GM11168 (cell line): ENCODE measurements at regions not wholly inside any gene's neighbourhood (a gene's known extent, or its start where the extent isn't known, plus 50 kb on each side); places are given as distances from the start of the nearest gene placed in this dataset.

Experiments used
- in situ Hi-C: fragments of 300-500 bp; cut with MboI; formaldehyde crosslinking; loops from one replicate; pipeline ENCODE4 v1.12.0; 2022; ENCODE audit warnings: low sequenced_read_pairs; ENCODE audit not compliant: unreplicated experiment

- in situ Hi-C loops: no loop called here
Observed at GRCh38 chr15:46296002-46296401, 661.2 kb downstream of the SQOR start.

- in situ Hi-C loops: no loop called here
Observed at GRCh38 chr15:46296797-46297196, 662.0 kb downstream of the SQOR start.

DNA sequence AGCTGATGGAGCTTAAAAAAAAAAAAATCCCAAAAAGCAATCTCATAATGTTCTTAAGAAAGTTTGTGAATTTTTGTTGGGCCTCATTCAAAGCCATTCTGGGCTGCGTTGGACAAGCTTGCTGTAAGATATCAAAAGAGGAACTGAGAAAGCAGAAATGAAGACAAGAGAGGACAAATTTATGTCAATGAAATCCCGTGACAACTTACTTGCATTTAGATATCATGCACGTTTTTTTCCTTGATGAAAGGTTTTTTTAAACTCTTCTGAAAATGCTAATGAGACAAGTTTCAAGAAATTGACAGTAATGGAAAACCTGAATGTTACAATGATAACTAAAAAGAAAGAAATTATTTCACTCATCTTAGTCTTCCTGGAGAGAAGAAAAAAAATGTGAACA, 662.9 kb downstream of the SQOR start:
- in situ Hi-C loops: no loop called here

- in situ Hi-C loops: no loop called here
Observed at GRCh38 chr15:46300716-46301115, 665.9 kb downstream of the SQOR start.

GRCh38 chr15:46301291-46301690, 666.5 kb downstream of the SQOR start:
- in situ Hi-C loops: no loop called here

DNA sequence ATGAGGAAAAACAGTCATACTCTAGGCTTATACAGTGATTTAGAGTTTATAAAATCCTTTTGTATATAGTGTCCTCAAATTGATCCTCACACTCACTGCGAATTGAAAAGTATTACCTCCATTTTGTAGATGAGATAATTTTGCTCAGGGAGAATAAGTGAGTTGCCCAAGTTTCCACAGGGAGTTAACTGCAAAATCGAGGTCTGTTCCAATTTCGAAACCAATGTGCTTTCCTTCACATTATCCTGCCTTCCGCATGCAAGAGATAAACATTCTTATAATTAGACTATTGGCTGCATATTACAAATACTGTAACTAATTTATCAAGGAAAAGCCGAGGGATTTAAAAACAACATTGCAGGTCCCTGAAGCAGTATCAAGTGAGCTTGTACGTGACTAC, 667.0 kb downstream of the SQOR start:
- in situ Hi-C loops: no loop called here

GRCh38 chr15:46304321-46304720, 669.5 kb downstream of the SQOR start:
- in situ Hi-C loops: no loop called here

GRCh38 chr15:46307746-46308145, 672.9 kb downstream of the SQOR start:
- in situ Hi-C loops: no loop called here

- in situ Hi-C loops: no loop called here
Observed at GRCh38 chr15:46309914-46310313, 675.1 kb downstream of the SQOR start.

- in situ Hi-C loops: no loop called here
Observed at GRCh38 chr15:46312133-46312740, 677.4 kb downstream of the SQOR start.

DNA sequence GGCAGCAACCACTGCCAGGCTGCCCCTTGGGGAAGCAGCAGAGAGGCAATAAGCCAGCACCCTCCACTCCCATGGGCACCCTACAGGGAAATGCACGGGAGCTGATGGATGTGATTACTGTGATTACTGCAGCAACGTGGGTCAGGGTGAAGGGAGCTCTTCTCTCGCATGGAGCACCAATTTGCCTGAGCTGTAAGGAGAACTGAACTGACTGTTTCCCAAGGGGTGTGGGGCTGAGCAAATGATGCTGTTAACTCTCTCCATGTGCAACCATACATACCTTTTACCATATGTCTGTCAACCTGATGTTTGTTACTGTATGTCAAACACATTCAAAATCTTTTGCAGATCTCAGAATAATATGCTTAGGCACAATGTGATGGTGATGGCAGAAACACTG, 680.6 kb downstream of the SQOR start:
- in situ Hi-C loops: no loop called here

DNA sequence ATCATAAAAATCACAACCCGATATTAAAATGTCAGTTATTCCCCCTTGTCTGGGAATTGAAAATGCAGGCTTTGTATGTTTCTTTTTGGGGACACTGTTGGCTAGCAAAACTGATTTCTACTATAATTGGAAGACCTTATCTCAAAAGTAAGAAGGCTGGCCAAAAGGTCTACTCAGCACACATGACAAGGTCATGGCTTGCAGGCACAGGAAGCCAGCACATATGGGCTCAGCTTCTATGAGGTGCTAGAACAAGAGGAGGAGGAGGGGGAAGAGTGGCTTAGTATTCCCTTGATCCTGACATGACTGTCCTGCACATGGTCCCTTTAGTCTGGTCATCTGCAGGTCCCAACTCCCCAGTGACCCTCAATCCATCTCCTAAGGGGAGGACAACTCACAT, 681.2 kb downstream of the SQOR start:
- in situ Hi-C loops: no loop called here

DNA sequence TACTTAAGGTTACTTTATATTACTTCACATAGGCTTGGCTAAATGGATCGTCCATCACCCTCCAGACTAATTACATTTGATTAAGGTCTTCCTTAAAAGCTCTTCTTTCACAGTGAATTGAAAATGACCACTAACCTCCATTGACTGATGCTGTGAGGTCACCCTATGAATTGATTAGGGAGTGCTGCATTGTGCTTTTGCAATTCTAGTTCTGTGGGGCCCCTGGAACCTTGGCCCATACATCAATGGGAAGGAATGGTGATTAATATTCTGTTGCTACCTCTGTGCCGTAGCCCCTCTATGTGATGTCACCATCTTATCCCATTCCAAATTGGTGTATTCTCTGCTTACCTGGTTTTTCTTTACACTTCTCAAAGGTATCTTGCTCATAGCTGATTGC, 682.2 kb downstream of the SQOR start:
- in situ Hi-C loops: no loop called here

DNA sequence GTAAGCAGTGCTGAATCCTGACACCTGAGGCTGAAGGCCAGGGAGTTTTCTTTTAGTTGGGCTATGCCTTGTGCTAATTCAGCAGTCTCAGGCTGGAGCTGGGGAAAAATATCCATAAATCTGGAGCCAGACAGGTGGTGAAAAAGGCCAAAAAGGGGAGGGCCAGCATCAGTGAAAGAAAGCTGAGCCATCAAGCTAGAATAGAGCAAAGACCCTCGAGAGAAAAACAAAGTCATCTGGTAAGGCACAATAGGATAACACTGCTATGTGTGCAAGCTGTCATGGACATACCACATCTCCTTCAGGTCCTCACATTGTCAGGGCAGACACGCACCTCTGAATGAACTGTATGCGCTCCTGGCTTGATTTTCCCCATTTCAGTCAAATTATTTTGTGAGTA, 687.9 kb downstream of the SQOR start:
- in situ Hi-C loops: no loop called here

DNA sequence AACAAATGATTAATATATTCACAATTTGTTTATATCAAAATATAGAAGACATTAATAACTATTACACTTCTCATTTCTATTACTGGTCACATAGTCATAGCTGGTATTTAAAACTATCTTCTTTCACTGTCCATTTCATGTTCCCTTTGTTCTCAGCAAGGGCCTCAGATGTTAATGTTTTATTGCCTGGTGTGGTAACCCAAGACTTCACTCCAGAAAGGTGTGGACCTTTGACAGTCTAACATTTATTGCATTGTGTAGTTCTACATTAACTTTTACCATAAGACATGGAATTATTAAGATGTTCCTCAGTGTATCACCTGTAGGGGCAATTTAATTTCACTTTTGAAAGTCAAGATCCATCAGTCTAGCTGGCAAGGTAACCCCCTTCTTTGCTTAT, 691.3 kb downstream of the SQOR start:
- in situ Hi-C loops: no loop called here

- in situ Hi-C loops: no loop called here
Observed at GRCh38 chr15:46328821-46329220, 694.0 kb downstream of the SQOR start.

DNA sequence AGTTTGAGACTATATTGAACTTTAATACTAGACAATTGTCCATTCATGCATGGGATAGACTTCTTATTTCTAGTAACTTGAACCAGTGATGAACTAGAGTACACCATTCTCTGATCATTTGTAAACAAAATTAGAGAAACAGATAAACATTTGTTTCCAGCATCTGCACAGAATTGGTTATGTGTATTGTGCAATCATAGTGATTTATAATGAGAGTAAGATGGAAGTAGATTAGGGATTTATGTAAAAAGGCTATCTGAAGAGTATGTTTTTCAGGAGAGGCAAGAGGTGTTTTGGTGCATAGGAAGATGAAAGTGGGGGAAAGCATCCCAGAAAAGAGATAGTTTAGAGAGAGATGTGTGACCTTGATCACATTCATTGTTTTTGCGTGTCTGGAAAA, 695.0 kb downstream of the SQOR start:
- in situ Hi-C loops: no loop called here

GRCh38 chr15:46331546-46331945, 696.7 kb downstream of the SQOR start:
- in situ Hi-C loops: no loop called here

DNA sequence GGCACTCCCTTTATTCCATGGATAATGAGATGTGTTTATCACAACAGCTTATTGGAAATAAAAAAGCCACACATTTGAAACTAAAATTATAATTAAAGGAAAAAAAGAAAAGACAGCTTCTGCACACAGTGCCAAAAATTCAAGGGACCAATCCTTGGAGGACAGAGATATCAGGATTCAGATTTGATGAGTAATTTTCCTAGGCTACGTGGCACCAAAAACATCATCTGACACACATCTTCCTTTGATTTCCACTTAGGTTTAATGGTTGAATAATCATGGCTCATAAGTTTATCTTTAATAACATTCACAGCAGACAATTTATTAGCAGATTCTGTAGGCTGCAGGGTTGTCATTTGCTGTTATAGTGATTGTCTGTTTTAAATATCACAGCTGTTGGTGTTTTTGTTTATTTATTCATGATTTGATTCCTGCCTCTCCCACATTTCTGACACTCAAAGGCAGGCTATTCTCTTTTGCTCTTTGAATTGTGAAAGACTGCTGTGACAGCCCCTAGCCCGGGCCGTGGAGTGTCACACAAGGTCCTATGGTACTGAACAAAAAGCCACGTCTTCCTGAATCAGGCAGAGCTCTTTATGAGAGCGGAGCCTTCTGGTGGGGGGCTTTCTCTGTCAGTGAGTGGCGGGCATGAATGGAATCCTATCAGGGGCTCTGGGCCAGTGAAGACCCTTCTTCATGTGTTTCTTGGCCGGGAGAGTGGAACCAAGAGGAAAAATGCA, 708.5 kb downstream of the SQOR start:
- in situ Hi-C loops: no loop called here

GRCh38 chr15:46344115-46344724, 709.4 kb downstream of the SQOR start:
- in situ Hi-C loops: no loop called here

- in situ Hi-C loops: no loop called here
Observed at GRCh38 chr15:46344915-46345314, 710.1 kb downstream of the SQOR start.

- in situ Hi-C loops: no loop called here
Observed at GRCh38 chr15:46354443-46354842, 719.6 kb downstream of the SQOR start.
